ENCODE measurements at regions not wholly inside any gene's neighbourhood (a gene's known extent, or its start where the extent isn't known, plus 50 kb on each side); places are given as distances from the start of the nearest gene placed in this dataset.
"Not testable (repeated sequence)": the region's sequence is repeated elsewhere in the genome, so short reads cannot be mapped to it uniquely, and the experiment has no call there.

DNA sequence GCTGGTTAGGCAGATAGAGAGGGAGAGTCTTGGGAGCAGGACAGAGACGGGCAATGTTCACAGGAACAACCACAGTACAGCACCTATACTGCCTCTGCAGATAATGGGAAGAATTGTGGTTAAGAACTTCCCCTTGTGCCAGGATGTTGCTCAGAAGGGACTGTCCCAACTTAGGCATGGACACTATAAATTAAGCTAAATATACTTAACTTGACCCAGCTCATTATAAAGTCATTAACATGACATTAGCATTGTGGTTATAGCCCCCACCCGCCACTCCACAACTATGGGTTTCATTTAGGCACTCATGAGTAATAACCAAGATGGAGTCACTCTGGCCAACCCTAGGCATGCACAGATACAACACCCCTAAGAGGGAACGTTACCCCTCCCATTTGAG lies 310.9 kb upstream of the NRG3 start:
- no peak for DNase-seq (ENCODE audit: low read depth in 2 of 3, low spot score in 1 of 3)

- DNase-seq (ENCODE audit: low read depth in 2 of 3, low spot score in 1 of 3), result no peak
Observed at GRCh38 chr10:81569488-81569887, 305.5 kb upstream of the NRG3 start.

- DNase-seq (ENCODE audit: low read depth in 2 of 3, low spot score in 1 of 3), result no peak
Observed at GRCh38 chr10:81570349-81570748, 304.6 kb upstream of the NRG3 start.

GRCh38 chr10:81570878-81571794 lies 303.9 kb upstream of the NRG3 start:
- DNase-seq (ENCODE audit: low read depth in 2 of 3, low spot score in 1 of 3), result no peak

DNA sequence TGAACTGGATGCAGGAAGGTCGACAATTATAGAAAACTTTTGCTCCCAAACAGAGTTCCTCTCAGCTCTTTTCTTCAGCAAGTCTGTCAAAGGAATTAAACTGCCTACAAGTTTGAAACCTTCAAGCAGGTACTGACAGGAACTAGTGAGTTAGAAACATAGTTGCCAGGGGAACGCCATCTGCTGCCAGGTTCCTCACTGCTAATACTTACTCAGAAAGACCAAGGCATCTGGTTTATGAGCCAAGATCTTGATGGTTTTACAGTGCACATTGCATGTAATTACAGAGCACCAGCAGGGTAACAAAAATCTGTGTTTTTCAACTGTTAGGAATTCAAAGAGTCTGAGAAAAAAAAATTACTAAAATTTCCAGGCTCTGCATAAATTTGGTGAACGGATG lies 300.0 kb upstream of the NRG3 start:
- DNase-seq (ENCODE audit: low read depth in 2 of 3, low spot score in 1 of 3), result no peak

GRCh38 chr10:81576336-81576735 lies 298.7 kb upstream of the NRG3 start:
- no peak for DNase-seq (ENCODE audit: low read depth in 2 of 3, low spot score in 1 of 3)

DNA sequence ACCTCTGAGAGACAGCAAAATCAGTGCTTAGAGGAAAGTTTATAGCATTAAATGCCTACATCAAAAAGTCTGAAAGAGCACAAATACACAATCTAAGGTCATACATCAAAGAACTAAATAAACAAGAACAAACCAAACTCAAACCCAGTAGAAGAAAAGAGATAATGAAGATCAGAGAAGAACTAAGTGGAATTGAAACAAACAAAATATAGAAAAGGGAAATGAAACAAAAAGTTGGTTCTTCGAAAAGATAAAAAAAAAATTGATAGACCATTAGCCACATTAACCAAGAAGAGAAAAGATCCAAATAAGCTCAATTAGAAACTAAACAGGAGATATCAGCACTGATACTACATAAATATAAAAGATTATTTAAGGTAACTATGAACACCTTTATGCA lies 280.0 kb upstream of the NRG3 start:
- no peak for DNase-seq (ENCODE audit: low read depth in 2 of 3, low spot score in 1 of 3)

DNA sequence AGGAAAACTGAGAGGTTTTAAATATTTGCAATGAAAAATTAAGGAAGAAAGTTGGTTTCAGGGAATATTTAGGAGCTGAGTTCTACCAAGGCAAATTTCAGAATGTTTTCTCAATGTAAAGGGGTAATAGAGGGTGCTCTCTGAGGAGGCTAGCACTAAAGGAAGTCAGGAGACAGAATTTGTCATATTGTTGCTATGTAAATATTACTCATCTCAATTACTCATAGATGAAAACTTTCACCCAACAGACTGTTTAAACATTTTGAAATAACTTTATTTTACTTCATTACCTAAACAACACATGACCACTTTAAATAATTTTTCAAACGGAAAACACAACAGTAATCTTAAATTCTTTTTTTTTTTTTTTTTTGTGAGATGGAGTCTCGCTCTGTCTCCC lies 274.8 kb upstream of the NRG3 start:
- no peak for DNase-seq (ENCODE audit: low read depth in 2 of 3, low spot score in 1 of 3)

DNA sequence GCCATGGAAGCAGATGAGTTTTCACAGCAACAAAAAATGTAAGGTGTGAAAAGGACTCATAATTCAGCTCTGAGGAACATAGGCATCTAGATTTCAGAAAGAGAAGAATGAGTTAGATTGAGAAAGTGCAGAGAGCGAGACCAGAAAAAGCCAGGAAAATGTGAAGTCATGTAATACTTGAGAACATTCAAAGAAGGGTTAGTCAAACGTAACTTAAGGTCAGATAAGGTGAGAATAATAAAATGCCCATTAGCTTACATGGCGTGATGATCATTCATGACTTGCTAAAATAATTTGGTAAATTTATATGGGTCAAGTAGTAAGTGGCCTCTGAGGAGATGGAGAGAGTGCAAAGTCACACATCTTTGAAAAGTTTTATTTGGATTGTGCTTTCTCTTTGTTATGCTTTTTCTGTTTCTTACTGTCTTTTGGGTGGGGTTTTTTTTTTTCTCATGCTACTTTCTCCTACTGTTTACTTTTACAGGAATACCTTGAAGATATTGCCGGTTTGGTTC lies 271.8 kb upstream of the NRG3 start:
- DNase-seq (ENCODE audit: low read depth in 2 of 3, low spot score in 1 of 3), result no peak

DNA sequence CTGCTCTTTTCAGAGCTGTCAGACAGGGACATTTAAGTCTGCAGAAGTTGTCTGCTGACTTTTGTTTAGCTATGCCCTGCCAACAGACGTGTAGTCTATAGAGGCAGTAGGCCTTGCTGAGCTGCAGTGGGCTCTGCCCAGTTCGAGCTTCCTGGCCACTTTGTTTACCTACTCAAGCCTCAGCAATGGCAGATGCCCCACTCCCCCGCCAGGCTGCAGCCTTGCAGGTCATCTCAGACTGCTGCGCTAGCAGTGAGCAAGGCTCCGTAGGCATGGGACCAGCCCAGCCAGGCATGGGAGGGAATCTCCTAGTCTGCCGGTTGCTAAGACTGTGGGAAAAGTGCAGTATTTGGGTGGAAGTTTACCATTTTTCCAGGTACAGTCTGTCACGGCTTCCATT lies 230.5 kb upstream of the NRG3 start:
- DNase-seq (ENCODE audit: low read depth in 2 of 3, low spot score in 1 of 3), result not testable (repeated sequence)

DNA sequence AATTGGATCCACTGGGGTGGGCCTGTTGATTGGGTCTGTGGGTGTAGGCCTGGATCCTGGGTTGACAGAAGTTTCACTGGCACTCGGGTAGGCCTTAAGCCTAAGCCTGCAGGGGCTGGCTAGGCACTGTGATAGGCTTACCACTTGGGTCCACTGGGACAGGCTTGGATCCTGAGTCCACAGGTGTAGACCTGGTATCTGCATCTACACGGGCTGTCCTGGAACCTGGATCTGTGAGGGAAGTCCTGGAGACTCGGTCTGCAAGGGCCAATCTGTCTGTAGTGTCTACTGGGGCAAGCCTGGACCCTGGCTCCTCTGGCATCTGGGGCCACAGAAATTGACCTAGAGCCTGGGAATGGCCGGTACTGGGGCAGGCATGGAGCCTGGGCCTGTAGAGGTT lies 219.0 kb upstream of the NRG3 start:
- no peak for DNase-seq (ENCODE audit: low read depth in 2 of 3, low spot score in 1 of 3)

GRCh38 chr10:81662837-81663236 lies 212.2 kb upstream of the NRG3 start:
- DNase-seq (ENCODE audit: low read depth in 2 of 3, low spot score in 1 of 3), result no peak

DNA sequence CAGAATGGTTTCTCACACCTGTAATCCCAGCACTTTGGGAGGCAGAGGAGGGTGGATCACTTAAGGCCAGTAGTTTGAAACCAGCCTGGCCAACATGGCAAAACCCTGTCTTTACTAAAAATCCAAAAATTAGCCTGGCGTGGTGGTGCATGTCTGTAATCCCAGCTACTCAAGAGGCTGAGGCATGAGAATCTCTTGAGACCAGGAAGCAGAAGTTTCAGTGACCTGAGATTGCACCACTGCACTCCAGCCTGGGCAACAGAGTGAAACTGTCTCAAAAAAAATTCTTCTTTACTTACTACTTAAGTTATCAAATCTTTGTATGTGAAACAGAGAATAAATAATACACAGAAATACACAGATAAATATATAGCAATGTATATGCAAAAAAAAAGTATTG lies 210.2 kb upstream of the NRG3 start:
- DNase-seq (ENCODE audit: low read depth in 2 of 3, low spot score in 1 of 3), result not testable (repeated sequence)

DNA sequence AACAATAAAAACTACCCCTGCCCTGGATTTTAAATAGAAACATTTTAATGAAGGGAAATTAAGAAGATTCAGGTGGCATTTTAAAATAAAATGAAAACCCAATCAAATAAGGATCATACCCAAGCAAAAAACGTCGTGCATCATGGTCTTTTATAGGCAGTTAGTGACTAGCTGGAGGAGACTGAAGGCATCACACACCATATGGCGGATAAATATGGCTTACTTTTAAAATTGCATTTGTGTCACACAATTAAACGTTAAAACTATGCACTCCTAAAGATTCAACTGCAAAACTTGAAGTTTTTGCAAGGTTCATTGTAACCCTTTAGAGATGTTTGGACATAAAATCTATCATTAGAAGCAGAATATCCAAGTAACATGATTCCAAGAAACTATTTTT lies 200.1 kb upstream of the NRG3 start:
- no peak for DNase-seq (ENCODE audit: low read depth in 2 of 3, low spot score in 1 of 3)

- no peak for DNase-seq (ENCODE audit: low read depth in 2 of 3, low spot score in 1 of 3)
Observed at GRCh38 chr10:81679291-81679690, 195.7 kb upstream of the NRG3 start.

DNA sequence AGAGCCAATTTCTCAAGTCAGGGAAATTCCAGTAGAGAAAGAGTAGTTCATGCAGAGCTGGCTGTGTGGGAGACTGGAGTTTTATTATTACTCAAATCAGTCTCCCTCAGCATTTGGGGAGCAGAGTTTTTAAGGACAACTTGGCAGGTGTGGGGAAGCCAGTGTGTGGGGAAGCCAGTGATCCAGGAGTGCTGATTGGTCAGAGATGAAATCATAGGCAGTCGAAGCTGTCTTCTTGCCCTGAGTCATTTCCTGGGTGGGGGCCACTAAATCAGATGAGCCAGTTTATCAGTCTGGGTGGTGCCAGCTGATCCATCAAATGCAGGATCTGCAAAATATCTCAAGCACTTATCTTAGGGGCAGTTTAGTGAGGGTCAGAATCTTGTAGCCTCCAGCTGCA lies 194.6 kb upstream of the NRG3 start:
- no peak for DNase-seq (ENCODE audit: low read depth in 2 of 3, low spot score in 1 of 3)

DNA sequence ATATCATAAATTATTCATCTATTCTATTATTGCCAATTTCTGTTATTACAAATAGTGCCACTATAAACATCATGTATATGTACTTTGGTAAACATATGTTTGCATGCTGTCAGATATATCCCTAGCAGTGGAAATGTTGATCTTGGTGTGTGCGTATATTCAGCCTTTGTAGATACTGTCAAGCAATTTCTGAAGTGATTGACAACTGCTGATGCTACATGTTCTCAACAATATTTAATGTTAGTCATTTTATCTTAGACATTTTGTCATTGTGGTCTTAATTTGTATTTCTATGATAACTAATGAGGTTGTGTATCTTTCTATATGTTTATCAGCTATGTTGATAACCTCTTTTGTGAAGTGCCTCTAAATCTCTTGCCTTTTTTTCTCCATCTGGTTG lies 186.5 kb upstream of the NRG3 start:
- DNase-seq (ENCODE audit: low read depth in 2 of 3, low spot score in 1 of 3), result no peak

DNA sequence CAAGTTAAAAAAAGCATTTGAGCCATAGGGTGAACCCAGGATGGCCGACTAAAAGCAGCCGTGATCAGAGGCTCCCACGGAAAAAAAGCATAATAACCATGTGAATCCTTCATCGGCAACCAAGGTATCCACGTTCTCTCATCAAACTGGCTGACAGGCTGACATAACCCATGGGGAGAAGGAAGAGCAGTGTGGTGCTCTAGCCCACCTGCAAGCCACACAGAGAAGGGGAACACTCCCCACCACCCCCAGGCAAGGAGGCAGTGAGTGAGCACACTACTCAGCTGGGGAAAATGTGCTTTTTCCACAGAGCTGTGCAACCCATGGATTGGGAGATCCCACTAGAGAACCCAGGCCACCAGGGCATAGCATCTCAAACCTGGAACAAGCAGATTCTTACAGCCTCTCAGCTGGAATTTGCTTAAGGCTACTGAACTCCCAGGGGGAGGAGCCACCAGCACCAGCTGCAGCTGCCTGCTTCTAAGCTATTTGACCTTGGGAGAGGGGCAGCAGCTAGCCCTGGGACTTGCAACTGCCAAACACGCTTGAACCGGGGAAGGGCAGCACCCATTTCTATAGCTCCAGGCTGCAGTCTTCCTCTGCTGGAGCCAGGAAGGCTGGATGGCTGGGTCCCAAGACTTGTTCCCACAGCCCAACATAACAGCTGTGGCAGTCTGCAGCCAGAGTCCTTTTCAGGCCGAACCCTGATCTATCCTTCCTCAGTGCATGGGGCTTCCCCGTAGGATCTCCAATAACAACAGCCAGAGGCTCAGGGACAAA lies 178.2 kb upstream of the NRG3 start:
- DNase-seq (ENCODE audit: low read depth in 2 of 3, low spot score in 1 of 3), result no peak

GRCh38 chr10:81704596-81704995 lies 170.4 kb upstream of the NRG3 start:
- DNase-seq (ENCODE audit: low read depth in 2 of 3, low spot score in 1 of 3), result no peak

- no peak for DNase-seq (ENCODE audit: low read depth in 2 of 3, low spot score in 1 of 3)
Observed at GRCh38 chr10:81708416-81708815, 166.6 kb upstream of the NRG3 start.

- DNase-seq (ENCODE audit: low read depth in 2 of 3, low spot score in 1 of 3), result no peak
Observed at GRCh38 chr10:81708929-81709328, 166.1 kb upstream of the NRG3 start.

GRCh38 chr10:81722399-81722798 lies 152.6 kb upstream of the NRG3 start:
- DNase-seq (ENCODE audit: low read depth in 2 of 3, low spot score in 1 of 3), result no peak
